SHP77 (cell line): ENCODE measurements at regions not wholly inside any gene's neighbourhood (a gene's known extent, or its start where the extent isn't known, plus 50 kb on each side); places are given as distances from the start of the nearest gene placed in this dataset.
A peak's percentile ranks its signal among the peaks of the same experiment; 100 is the strongest.

Experiments used
- DNase-seq, 2 experiments: peaks; one replicate each; lab custom pipeline; 2025; lab: John Stamatoyannopoulos, UW

- no peak for DNase-seq
These were observed 575.3 kb downstream of the RNF144B start for GRCh38 chr6:18962361-18962905.

GRCh38 chr6:18963439-18963838, 576.3 kb downstream of the RNF144B start:
- DNase-seq, result no peak

GRCh38 chr6:18973251-18973650, 586.1 kb downstream of the RNF144B start:
- no peak for DNase-seq

GRCh38 chr6:18976091-18976490, 588.9 kb downstream of the RNF144B start:
- no peak for DNase-seq

- DNase-seq, result no peak
These were observed 589.8 kb downstream of the RNF144B start for GRCh38 chr6:18976966-18977365.

GRCh38 chr6:18978337-18979128, 591.4 kb downstream of the RNF144B start:
- DNase-seq, result peak; percentile 7 to 13

GRCh38 chr6:18985061-18985460, 597.9 kb downstream of the RNF144B start:
- no peak for DNase-seq

- no peak for DNase-seq
These were observed 598.8 kb downstream of the RNF144B start for GRCh38 chr6:18985996-18986395.

- DNase-seq, result no peak
These were observed 601.5 kb downstream of the RNF144B start for GRCh38 chr6:18988636-18989035.

- peak; percentile 60 to 75 for DNase-seq
These were observed 603.2 kb downstream of the RNF144B start for GRCh38 chr6:18990059-18990978.

GRCh38 chr6:18997375-18997826, 610.3 kb downstream of the RNF144B start:
- peak; percentile 7 to 54 for DNase-seq

- DNase-seq, result no peak
These were observed 615.9 kb downstream of the RNF144B start for GRCh38 chr6:19002976-19003560.

GRCh38 chr6:19004176-19004575, 617.0 kb downstream of the RNF144B start:
- DNase-seq, result no peak

- DNase-seq, result no peak
These were observed 622.6 kb downstream of the RNF144B start for GRCh38 chr6:19009769-19010168.

- no peak for DNase-seq
These were observed 626.0 kb downstream of the RNF144B start for GRCh38 chr6:19013026-19013705.

GRCh38 chr6:19024737-19025136, 637.6 kb downstream of the RNF144B start:
- peak; percentile 36 to 37 for DNase-seq

- no peak for DNase-seq
These were observed 641.1 kb downstream of the RNF144B start for GRCh38 chr6:19028201-19028600.

- no peak for DNase-seq
These were observed 645.6 kb downstream of the RNF144B start for GRCh38 chr6:19032591-19033295.

- no peak for DNase-seq
These were observed 646.5 kb downstream of the RNF144B start for GRCh38 chr6:19033683-19034082.

- no peak for DNase-seq
These were observed 647.8 kb downstream of the RNF144B start for GRCh38 chr6:19034986-19035385.
